ENCODE measurements at regions not wholly inside any gene's neighbourhood (a gene's known extent, or its start where the extent isn't known, plus 50 kb on each side); places are given as distances from the start of the nearest gene placed in this dataset.

GRCh38 chr2:241974096-241974495 lies 104.6 kb downstream of the RTP5 start:
- H3K4me1 ChIP-seq (ENCODE audit: control insufficient read depth in 1 of 2, insufficient read depth in 2 of 2, low read length in 2 of 2): no peaks in the 10 kb centered on the region
- POLR2A ChIA-PET: no interaction called here
- DNase-seq (ENCODE audit: low read depth, low spot score): no peak
- no peak overlapping the region for H3K27ac ChIP-seq (ENCODE audit: low read depth, low read length)
- H3K36me3 ChIP-seq (ENCODE audit: control insufficient read depth in 1 of 2, insufficient read depth in 2 of 2, low read length in 2 of 2): no peaks in the 10 kb centered on the region
- intact Hi-C loops (cut with micrococcal nuclease): no loop called here
- H2AFZ ChIP-seq (ENCODE audit: low read depth, low read length, poor library complexity, severe bottlenecking): no peak overlapping the region
- no peak overlapping the region for H3K9ac ChIP-seq (ENCODE audit: low read length)
- H4K20me1 ChIP-seq (ENCODE audit: insufficient read depth): no peaks in the 10 kb centered on the region
- H3K4me3 ChIP-seq (replicated peaks in 1 of 2; ENCODE audit: low read depth in 1 of 2, low read length in 2 of 2): no peak overlapping the region
- no TSS peak for BruUV-seq (replicated peaks)
- H3K27me3 ChIP-seq (ENCODE audit: insufficient read depth, low read length): no peaks in the 10 kb centered on the region
- no peak for ATAC-seq
- H3K4me2 ChIP-seq (ENCODE audit: low read length): no peak overlapping the region
- CTCF ChIA-PET: no interaction called here
- TF ChIP-seq EZH2phosphoT487 (IDR thresholded peaks at IDR 0.05; ENCODE audit: borderline replicate concordance) (no peak), CBX3 (IDR thresholded peaks at IDR 0.05; ENCODE audit: low read depth) (no peak), SRF (IDR thresholded peaks at IDR 0.05; ENCODE audit: low read depth) (no peak), FOSL1 (IDR thresholded peaks at IDR 0.05; ENCODE audit: low read depth) (no peak), POLR2AphosphoS5 (IDR thresholded peaks at IDR 0.05; ENCODE audit: low read depth, low read length) (no peak), ATF3 (IDR thresholded peaks at IDR 0.05) (no peak), ZNF274 (IDR thresholded peaks at IDR 0.05; ENCODE audit: low read depth, low read length) (no peak), POLR2A (IDR thresholded peaks at IDR 0.05; ENCODE audit: borderline replicate concordance, extremely low read depth, insufficient read depth, insufficient read length) (no peak), SP1 (IDR thresholded peaks at IDR 0.05; ENCODE audit: low read depth) (no peak), ZFX (IDR thresholded peaks at IDR 0.05) (no peak), TCF7L2 (IDR thresholded peaks at IDR 0.05; ENCODE audit: borderline replicate concordance, extremely low read depth, insufficient read depth, insufficient read length) (no peak), ELF1 (IDR thresholded peaks at IDR 0.05; ENCODE audit: borderline replicate concordance, low read depth) (no peak), SIN3A (IDR thresholded peaks at IDR 0.05; ENCODE audit: low read depth) (no peak)
- no peaks in the 10 kb centered on the region for H3K9me2 ChIP-seq (ENCODE audit: insufficient read depth)
- no peaks in the 10 kb centered on the region for H3K9me3 ChIP-seq (ENCODE audit: control insufficient read depth in 1 of 2, insufficient read depth in 1 of 2, low read depth in 1 of 2, low read length in 2 of 2)
- H3K79me2 ChIP-seq (ENCODE audit: insufficient read depth, low read length): no peaks in the 10 kb centered on the region
- RAD21 ChIA-PET (ENCODE audit: low non-redundant PET in 1 of 2, low total read pairs in 2 of 2, uncharacterized antibody in 2 of 2, unreplicated experiment in 2 of 2): no interaction called here
